ENCODE measurements at regions not wholly inside any gene's neighbourhood (a gene's known extent, or its start where the extent isn't known, plus 50 kb on each side); places are given as distances from the start of the nearest gene placed in this dataset.

GRCh38 chr9:78620764-78621163 is 323.8 kb downstream of the PSAT1 start:
- no peaks in the 10 kb centered on the region for H3K4me1 ChIP-seq
- no peak for DNase-seq (ENCODE audit: low spot score)
- no peak for TF ChIP-seq CTCF (IDR thresholded peaks at IDR 0.05)

GRCh38 chr9:78622126-78622525 is 325.2 kb downstream of the PSAT1 start:
- no peak for TF ChIP-seq CTCF (IDR thresholded peaks at IDR 0.05)
- Histone ChIP-seq H3K4me3 (no peak overlapping the region), H3K4me1 (no peaks in the 10 kb centered on the region), H3K27me3 (no peaks in the 10 kb centered on the region), H3K27ac (no peak overlapping the region), H3K9me3 (no peaks in the 10 kb centered on the region), H3K36me3 (no peaks in the 10 kb centered on the region)
- DNase-seq (ENCODE audit: low spot score), result no peak

More at GRCh38 chr9:78620764-78621163, 323.8 kb downstream of the PSAT1 start:
- H3K36me3 ChIP-seq, result no peaks in the 10 kb centered on the region
- H3K27me3 ChIP-seq, result no peaks in the 10 kb centered on the region
- H3K4me3 ChIP-seq, result no peak overlapping the region
- no peak overlapping the region for H3K27ac ChIP-seq
- no peaks in the 10 kb centered on the region for H3K9me3 ChIP-seq

DNA sequence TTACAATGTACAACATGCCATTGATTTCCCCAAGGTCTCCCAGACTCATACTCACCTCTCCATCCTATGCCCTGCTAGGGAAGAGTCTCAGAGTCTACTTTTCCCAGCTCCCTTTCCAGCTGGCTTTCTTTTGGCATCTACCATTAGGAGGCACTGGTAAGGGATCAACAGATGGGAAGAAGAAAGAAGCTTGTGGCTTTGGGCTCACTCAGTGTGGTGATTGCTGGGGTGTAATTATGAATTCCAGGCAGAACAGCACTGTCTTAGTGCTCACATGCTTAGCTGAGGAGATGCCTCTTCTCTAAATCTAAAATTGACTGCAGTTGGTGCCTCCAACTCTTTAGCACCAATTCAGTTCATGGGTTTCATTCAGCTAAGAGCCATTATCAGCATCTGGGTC is 330.0 kb downstream of the PSAT1 start:
- TF ChIP-seq CTCF (IDR thresholded peaks at IDR 0.05), result no peak
- Histone ChIP-seq H3K4me1 (no peaks in the 10 kb centered on the region), H3K27me3 (no peaks in the 10 kb centered on the region), H3K4me3 (no peak overlapping the region), H3K36me3 (no peaks in the 10 kb centered on the region), H3K27ac (no peak overlapping the region), H3K9me3 (no peaks in the 10 kb centered on the region)
- no peak for DNase-seq (ENCODE audit: low spot score)

DNA sequence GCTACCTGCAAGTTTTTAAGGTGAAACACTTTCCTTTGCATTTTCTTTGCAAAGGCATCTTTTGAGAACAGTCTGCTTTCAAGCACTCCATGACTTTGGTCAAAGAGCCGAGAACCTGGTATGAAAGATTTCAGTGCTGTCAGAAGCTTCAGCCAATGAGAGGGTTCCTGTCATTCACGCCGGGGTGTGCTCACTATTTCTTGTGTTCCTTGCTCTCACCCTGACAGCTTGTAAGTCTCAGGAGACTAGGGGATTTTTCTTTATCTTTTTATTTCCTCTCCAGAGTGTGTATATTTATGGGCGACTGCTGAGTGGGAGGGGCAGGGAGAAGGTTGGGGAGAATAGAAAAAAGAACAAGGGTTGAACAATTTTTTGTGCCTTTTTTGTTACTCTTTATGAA is 334.0 kb downstream of the PSAT1 start:
- H3K9me3 ChIP-seq, result no peaks in the 10 kb centered on the region
- no peak overlapping the region for H3K4me3 ChIP-seq
- H3K27me3 ChIP-seq, result no peaks in the 10 kb centered on the region
- no peak overlapping the region for H3K27ac ChIP-seq
- no peaks in the 10 kb centered on the region for H3K4me1 ChIP-seq
- no peaks in the 10 kb centered on the region for H3K36me3 ChIP-seq
- no peak for DNase-seq (ENCODE audit: low spot score)
- no peak for TF ChIP-seq CTCF (IDR thresholded peaks at IDR 0.05)

DNA sequence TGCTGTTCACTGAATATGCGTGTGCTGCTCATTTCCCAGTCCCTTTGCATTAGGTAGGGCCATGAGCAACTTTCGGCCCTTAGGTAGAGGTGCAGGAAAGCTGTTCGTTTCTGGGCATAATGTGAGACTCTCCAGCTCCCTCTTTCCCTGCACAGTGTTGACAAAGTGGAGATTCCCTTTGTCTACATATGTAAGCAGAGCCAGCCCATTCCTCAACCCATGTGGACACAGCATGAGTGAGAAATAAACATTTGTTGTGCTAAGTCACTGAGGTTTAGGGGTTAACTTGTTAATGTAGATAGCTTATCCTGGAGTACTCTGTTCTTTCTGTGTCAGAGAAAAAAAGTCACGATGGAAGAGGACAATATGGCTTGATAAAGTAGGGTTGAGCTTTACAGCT is 343.8 kb downstream of the PSAT1 start:
- no peaks in the 10 kb centered on the region for H3K36me3 ChIP-seq
- no peak overlapping the region for H3K4me3 ChIP-seq
- no peak for DNase-seq (ENCODE audit: low spot score)
- peaks cover 0 to 4% of the 10 kb centered on the region in 2 donors for H3K9me3 ChIP-seq
- TF ChIP-seq CTCF (IDR thresholded peaks at IDR 0.05), result no peak
- H3K4me1 ChIP-seq, result no peaks in the 10 kb centered on the region
- H3K27ac ChIP-seq, result no peak overlapping the region
- no peaks in the 10 kb centered on the region for H3K27me3 ChIP-seq

DNA sequence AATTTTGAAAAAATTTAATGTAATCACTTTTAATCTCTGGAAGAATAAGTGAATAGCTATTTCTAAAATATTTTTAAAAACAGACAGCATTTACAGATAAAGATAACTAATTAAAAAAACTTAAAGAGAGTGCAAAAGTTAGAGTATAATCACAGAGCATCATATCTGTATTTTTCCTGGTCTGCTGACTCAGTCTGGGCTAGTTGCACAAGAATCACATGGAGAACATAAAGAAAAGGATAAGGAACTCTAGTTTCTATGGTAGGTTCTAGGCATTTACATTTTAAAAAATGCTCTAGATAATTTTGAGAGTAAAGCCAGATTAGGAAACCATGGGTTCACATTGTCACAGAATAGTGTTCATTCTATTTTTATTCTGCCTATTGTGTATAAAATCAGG is 347.4 kb downstream of the PSAT1 start:
- Histone ChIP-seq H3K4me3 (no peak overlapping the region), H3K27me3 (no peaks in the 10 kb centered on the region), H3K9me3 (peaks cover 0 to 25% of the 10 kb centered on the region in 2 donors), H3K27ac (no peak overlapping the region), H3K36me3 (no peaks in the 10 kb centered on the region), H3K4me1 (no peaks in the 10 kb centered on the region)
- no peak for TF ChIP-seq CTCF (IDR thresholded peaks at IDR 0.05)
- DNase-seq (ENCODE audit: low spot score), result no peak
